NCI-H1105 (cell line): ENCODE measurements at regions not wholly inside any gene's neighbourhood (a gene's known extent, or its start where the extent isn't known, plus 50 kb on each side); places are given as distances from the start of the nearest gene placed in this dataset.

ENCODE experiments used
- DNase-seq: peaks from one replicate; lab custom pipeline; 2025; lab: John Stamatoyannopoulos, UW

GRCh38 chr2:163541943-163542342, 193.9 kb downstream of the FIGN start:
- no peak for DNase-seq

GRCh38 chr2:163541495-163541894, 194.3 kb downstream of the FIGN start:
- DNase-seq, result no peak

GRCh38 chr2:163528640-163529217, 207.1 kb downstream of the FIGN start:
- DNase-seq, result no peak

- DNase-seq, result no peak
These were observed 208.4 kb downstream of the FIGN start for GRCh38 chr2:163527381-163527780.

DNA sequence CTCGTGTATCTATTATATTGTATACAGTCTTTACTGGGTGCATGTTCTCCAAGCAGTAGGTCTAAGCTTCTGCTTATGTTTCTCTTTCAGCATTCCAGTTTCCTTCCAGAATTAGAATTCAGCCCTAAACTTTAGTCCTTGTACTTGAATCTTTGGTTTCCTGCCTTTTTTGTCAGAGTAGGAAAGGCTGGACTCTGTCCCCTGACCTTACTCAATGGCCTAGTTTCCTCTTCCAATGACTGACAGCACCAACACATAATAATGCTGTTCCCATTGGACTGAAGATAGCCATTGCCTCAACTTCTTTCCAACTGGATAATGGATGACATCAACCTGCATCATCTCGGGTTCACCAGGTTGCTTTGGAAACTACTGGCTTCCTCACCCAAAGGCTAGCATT, 217.0 kb downstream of the FIGN start:
- DNase-seq, result no peak

DNA sequence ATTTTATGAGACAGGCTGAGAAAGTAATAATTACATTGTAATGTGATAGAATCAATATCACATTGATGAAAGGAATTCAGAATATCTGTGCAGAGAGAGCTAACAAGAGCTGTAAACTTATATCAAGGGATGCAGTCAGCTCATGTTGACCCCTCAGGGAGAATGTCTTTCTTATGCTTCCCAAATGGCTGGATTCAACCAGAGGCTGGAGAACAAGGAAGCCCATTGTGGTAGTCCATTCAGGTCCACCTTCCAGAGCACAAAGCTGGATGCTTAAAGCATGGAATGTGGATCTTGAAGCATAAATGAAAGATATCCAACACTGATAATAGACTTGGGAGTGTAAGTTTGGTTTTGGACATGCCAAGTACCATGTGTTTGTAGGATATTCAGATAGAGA, 220.0 kb downstream of the FIGN start:
- DNase-seq, result no peak

GRCh38 chr2:163505281-163505680, 230.5 kb downstream of the FIGN start:
- no peak for DNase-seq

GRCh38 chr2:163493359-163494298, 242.2 kb downstream of the FIGN start:
- DNase-seq, result no peak

GRCh38 chr2:163491850-163492249, 244.0 kb downstream of the FIGN start:
- DNase-seq, result no peak

DNA sequence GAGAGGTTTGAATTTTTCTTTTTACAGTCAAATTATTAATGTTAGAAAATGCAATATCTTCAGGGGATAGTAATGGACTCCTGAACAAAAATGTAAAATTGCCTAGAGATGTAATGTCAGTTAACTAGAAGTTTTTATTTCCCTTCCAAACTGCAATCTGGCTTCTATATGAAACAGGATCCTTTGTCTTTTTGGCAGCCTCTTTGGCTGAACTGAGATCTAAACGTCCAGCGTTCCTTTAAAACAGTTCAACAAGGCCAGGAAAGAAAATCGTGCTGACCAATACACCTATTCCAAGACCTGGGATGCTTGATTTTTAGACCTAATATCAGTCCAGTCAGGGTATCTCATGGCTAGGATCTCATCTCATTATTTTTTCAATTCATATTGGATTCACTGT, 245.5 kb downstream of the FIGN start:
- DNase-seq, result no peak

DNA sequence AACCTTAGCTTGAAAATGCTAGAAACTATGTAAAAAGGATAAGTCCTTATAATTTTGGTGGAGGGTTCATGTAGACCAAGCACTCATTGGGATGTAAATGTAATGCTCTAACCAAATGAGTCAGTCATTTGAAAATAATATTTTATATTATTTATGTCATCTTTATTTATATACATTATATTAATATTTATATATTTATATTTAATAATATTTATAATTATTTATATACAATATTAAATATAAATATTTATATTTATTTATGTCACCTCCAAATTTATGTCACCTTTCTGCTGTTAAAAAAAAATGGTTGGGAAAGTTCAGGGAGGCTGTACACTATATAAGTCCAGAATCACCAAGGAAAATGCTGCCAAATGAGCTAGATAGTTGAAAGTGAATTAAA, 254.3 kb downstream of the FIGN start:
- DNase-seq, result no peak

- no peak for DNase-seq
These were observed 256.2 kb downstream of the FIGN start for GRCh38 chr2:163479599-163479998.

GRCh38 chr2:163475815-163476214, 260.0 kb downstream of the FIGN start:
- DNase-seq, result no peak

DNA sequence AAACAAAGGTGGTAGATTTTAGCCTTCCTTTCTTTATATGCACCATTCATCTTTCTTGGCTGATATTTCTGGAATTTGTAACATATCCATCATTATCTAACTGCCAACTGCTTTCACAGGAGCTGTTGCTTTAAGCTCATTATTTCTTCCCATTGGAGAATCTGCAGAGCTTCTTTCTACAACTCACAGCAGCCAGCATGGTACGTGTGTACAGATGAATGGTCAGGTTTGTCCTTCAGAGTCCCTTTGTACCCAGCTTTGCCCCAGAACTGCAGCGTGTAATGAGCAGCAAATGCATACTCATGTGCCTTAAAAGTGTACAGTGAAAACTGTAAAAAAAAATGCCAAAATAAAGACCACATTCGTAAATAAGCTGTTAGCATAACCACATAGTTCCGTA, 260.9 kb downstream of the FIGN start:
- DNase-seq, result no peak

GRCh38 chr2:163474319-163474744, 261.5 kb downstream of the FIGN start:
- DNase-seq, result no peak

DNA sequence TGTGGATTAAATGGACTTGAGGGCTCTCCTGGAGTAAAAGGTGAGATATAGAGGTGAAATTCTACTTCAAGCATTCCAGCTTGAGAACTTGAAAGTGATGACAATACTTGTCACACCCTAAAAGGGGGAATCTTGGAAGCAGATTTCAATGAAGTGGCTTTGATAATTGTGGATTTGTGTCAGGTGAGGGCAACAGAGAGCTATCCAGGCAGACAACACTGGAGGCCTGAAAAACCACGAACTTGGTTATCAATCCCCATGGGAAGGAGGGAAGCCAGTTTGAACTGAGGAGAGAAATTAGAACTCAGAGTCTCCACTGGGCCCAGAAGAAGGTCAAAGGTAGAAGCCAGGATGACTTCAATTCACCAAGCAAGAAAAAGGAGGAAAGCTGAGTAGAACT, 263.9 kb downstream of the FIGN start:
- DNase-seq, result no peak

DNA sequence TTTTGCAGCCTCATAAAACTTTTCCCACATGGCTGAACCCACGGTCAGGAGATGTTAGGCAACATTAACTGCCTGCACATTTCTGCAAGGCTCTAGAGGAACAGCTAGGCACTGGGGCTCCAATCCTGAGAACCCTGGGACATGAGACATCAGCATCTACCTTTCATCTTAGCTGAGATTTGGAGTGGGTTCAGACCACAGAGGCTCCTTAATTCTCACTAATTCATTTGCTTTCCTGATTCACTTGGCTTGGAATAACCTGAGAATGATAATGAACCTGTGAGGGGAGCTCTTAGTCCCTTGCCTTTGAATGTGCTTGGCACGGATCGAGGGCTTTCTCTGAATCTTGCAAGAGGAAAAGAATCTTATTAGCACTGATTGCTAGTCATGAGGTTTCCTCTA, 266.2 kb downstream of the FIGN start:
- no peak for DNase-seq

- no peak for DNase-seq
These were observed 268.6 kb downstream of the FIGN start for GRCh38 chr2:163467251-163467630.

- DNase-seq, result no peak
These were observed 269.2 kb downstream of the FIGN start for GRCh38 chr2:163466331-163467250.

- DNase-seq, result peak; percentile 75
These were observed 270.4 kb downstream of the FIGN start for GRCh38 chr2:163465440-163465839.

DNA sequence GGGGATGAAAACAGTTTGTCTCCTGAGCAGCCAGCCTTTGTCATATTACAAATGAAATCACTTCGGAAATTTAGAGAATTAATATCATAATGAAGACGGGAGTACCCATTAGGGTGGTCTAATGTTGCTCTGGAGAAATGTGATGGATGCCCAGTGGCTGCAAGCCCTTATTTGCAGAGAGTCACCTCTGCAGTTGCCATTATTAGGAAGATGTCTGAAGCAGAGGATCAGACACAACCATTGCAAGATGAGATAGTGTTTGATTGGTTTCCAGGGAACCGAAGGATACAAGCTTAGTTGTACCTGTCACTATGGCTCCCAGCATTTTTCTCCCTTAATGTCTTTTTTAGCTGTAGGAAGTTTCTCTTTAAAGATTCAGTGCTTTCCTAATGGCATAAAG, 272.4 kb downstream of the FIGN start:
- no peak for DNase-seq

GRCh38 chr2:163462993-163463392, 272.8 kb downstream of the FIGN start:
- DNase-seq, result no peak

- no peak for DNase-seq
These were observed 275.8 kb downstream of the FIGN start for GRCh38 chr2:163459986-163460385.
